ENCODE measurements at regions not wholly inside any gene's neighbourhood (a gene's known extent, or its start where the extent isn't known, plus 50 kb on each side); places are given as distances from the start of the nearest gene placed in this dataset.

- TF ChIP-seq CTCF (IDR thresholded peaks at IDR 0.05) (no peak), POLR2AphosphoS5 (IDR thresholded peaks at IDR 0.05; ENCODE audit: low read depth, low read length) (no peak)
Measured at GRCh38 chr1:147072482-147073432, 99.5 kb downstream of the PRKAB2 start.

Measured in Panc1 (cell line).